ENCODE measurements at regions not wholly inside any gene's neighbourhood (a gene's known extent, or its start where the extent isn't known, plus 50 kb on each side); places are given as distances from the start of the nearest gene placed in this dataset.

- TF ChIP-seq GATA3 (IDR thresholded peaks at IDR 0.05; ENCODE audit: low read depth, low read length) (no peak), GATA2 (IDR thresholded peaks at IDR 0.05; ENCODE audit: low read depth, low read length) (no peak)
Measured at GRCh38 chr7:80082213-80082612, 52.4 kb upstream of the GNAI1 start.

All from SH-SY5Y (cell line).